Endothelial cell (in vitro differentiated cells): ENCODE measurements at regions not wholly inside any gene's neighbourhood (a gene's known extent, or its start where the extent isn't known, plus 50 kb on each side); places are given as distances from the start of the nearest gene placed in this dataset.

Experiments
- DNase-seq: peaks from one replicate; pipeline ENCODE4 v3.0.0; 2021; ENCODE audit warnings: low spot score
- H3K27ac Mint-ChIP-seq: one replicate; pipeline ENCODE4 v1.8.0; 2021; ENCODE audit warnings: mixed read lengths, inconsistent platforms; ENCODE audit not compliant: unreplicated experiment
- H3K27me3 Mint-ChIP-seq: one replicate; pipeline ENCODE4 v1.8.0; 2021; ENCODE audit warnings: mild to moderate bottlenecking, moderate library complexity, mixed read lengths, inconsistent platforms; ENCODE audit not compliant: unreplicated experiment
- H3K36me3 Mint-ChIP-seq: one replicate; pipeline ENCODE4 v1.8.0; 2021; ENCODE audit warnings: mild to moderate bottlenecking, low read depth, mixed read lengths, inconsistent platforms; ENCODE audit not compliant: unreplicated experiment
- H3K4me1 Mint-ChIP-seq: one replicate; pipeline ENCODE4 v1.8.0; 2021; ENCODE audit warnings: mild to moderate bottlenecking, mixed read lengths, inconsistent platforms; ENCODE audit not compliant: unreplicated experiment
- H3K4me3 Mint-ChIP-seq: one replicate; pipeline ENCODE4 v1.8.0; 2021; ENCODE audit warnings: mild to moderate bottlenecking, mixed read lengths, inconsistent platforms; ENCODE audit not compliant: unreplicated experiment
- H3K9me3 Mint-ChIP-seq: one replicate; pipeline ENCODE4 v1.8.0; 2021; ENCODE audit warnings: mixed read lengths, inconsistent platforms; ENCODE audit not compliant: unreplicated experiment
- TF ChIP-seq, protein P1 (sequence below): fragments of 200-600 bp; sonication (generic); IDR thresholded peaks from one replicate; pipeline ENCODE4 v1.5.0; 2021; ENCODE audit warnings: antibody characterized with exemption; ENCODE audit not compliant: unreplicated experiment

DNA sequence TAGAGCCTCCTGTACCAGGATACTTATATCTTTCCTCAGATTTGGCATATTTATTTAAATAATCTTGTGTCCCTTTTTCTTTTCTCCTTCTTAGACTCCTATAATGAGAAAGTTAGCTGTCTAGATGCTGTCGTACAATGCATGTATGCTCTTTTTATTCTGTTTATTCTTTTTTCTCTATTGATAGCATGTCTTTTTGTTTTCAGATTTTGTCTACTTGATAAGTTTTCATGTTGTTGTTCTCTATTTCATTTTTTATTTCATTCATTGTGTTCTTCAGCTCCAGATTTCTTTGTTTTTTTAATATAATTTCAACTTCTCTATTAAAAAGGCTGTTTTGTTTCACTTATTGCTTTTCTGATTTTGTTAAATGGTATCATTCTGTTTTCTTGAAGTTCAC, 674.3 kb upstream of the POU3F3 start:
- Mint-ChIP-seq H3K9me3 (no peaks in the 10 kb centered on the region), H3K4me1 (no peaks in the 10 kb centered on the region), H3K36me3 (no peaks in the 10 kb centered on the region), H3K27me3 (no peaks in the 10 kb centered on the region), H3K4me3 (no peak overlapping the region), H3K27ac (no peak overlapping the region)
- DNase-seq = no peak
- TF ChIP-seq, protein P1, sequence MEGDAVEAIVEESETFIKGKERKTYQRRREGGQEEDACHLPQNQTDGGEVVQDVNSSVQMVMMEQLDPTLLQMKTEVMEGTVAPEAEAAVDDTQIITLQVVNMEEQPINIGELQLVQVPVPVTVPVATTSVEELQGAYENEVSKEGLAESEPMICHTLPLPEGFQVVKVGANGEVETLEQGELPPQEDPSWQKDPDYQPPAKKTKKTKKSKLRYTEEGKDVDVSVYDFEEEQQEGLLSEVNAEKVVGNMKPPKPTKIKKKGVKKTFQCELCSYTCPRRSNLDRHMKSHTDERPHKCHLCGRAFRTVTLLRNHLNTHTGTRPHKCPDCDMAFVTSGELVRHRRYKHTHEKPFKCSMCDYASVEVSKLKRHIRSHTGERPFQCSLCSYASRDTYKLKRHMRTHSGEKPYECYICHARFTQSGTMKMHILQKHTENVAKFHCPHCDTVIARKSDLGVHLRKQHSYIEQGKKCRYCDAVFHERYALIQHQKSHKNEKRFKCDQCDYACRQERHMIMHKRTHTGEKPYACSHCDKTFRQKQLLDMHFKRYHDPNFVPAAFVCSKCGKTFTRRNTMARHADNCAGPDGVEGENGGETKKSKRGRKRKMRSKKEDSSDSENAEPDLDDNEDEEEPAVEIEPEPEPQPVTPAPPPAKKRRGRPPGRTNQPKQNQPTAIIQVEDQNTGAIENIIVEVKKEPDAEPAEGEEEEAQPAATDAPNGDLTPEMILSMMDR = no peak

DNA sequence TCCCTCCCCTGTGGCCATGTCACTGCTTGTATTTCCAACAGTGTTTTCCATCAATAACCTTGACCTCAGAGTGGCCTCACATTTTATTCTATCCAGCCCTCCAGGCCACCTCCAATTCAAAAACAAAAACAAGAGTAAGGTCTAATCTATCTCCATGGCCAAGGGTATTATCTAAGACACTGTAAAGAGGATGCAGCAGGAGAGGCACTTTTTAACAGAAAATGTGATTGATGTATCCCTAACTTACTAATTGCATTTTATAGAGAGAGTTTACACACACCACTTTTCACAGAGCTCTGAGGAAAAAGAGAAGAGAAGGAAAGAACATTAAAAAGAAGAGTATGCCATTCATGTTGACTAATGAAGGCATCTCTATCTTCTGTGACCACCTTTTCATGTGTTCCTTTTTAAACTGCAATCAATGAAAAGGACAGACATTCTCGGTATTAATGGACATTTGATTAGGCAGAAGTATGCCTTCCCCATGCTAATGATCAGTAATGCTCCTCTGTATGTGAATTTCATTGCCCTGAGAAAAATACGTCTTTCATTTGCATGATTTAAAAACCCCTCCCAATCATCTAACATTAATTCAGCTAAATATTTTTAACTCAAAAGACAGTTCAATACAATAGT, 653.3 kb upstream of the POU3F3 start:
- Mint-ChIP-seq H3K4me3 (no peak overlapping the region), H3K27me3 (no peaks in the 10 kb centered on the region), H3K4me1 (no peaks in the 10 kb centered on the region), H3K27ac (no peak overlapping the region), H3K9me3 (no peaks in the 10 kb centered on the region), H3K36me3 (no peaks in the 10 kb centered on the region)
- TF ChIP-seq, protein P1 = no peak
- no peak for DNase-seq

DNA sequence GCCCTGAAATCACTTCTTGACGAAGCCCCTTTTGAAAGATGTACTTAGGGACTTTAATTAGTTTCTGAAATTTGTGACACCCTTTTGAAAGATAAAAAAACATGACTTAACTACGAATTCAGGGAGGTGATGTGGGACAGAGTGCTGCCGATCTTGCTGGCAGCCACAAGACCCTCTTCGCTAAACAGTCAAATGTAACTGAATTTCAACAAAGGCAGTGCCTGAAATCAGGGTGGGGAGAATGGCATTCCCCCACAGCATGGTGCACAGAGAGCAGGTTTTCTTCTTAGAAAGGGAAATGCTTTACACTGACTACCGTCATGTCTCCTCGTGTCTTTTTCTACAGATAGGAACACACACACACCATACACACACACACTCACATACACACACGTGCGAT, 640.2 kb upstream of the POU3F3 start:
- no peak for DNase-seq
- no peak overlapping the region for H3K4me3 Mint-ChIP-seq
- no peaks in the 10 kb centered on the region for H3K9me3 Mint-ChIP-seq
- H3K27ac Mint-ChIP-seq = no peak overlapping the region
- H3K4me1 Mint-ChIP-seq = peaks cover 2% of the 10 kb centered on the region
- TF ChIP-seq, protein P1 = no peak
- no peaks in the 10 kb centered on the region for H3K27me3 Mint-ChIP-seq
- no peaks in the 10 kb centered on the region for H3K36me3 Mint-ChIP-seq

DNA sequence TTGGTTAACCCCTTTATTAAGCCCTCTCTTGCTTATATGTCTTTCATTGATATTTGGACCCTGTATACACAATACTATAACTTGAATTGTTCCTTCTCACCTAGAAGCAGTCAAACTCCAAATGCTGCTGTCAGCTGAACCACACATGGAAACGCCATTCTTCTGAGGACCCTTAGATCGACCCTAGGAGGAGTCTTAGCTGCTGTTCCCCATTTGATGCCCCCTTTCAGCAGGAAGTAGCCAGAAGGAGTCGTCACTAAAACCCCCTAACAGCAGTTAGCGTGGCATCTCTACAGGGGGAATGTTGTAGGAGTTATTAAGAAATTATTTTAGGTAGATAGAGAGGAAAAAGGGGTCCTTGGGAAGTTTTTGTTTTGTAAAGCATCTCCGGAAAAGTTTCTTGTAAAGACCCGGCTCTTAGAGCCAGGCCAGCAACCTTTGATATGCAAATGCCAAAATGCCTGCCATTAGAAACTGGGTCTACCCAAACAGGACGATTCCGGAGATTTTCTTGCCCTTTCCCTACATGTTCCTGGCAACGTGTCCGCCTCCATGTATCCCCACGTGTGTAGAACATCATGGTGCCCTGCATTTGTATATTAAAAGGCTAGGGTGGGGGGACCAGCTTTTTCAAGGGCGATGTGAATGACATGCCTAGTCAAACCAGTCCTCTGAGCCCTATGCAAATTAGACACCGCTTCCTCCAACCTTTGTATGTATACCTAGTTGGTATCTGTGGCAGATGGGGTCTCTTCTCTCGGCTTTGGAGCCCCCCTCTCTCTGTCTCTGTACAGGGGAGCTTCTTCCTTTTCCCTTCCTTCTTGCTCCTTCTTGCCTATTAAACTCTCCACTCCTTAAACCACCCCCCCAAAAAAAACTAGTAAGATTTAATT, 638.4 kb upstream of the POU3F3 start:
- no peaks in the 10 kb centered on the region for H3K36me3 Mint-ChIP-seq
- TF ChIP-seq, protein P1 = no peak
- H3K27me3 Mint-ChIP-seq = no peaks in the 10 kb centered on the region
- no peak for DNase-seq
- H3K9me3 Mint-ChIP-seq = no peaks in the 10 kb centered on the region
- H3K4me1 Mint-ChIP-seq = peaks cover 2% of the 10 kb centered on the region
- H3K27ac Mint-ChIP-seq = no peak overlapping the region
- no peak overlapping the region for H3K4me3 Mint-ChIP-seq

DNA sequence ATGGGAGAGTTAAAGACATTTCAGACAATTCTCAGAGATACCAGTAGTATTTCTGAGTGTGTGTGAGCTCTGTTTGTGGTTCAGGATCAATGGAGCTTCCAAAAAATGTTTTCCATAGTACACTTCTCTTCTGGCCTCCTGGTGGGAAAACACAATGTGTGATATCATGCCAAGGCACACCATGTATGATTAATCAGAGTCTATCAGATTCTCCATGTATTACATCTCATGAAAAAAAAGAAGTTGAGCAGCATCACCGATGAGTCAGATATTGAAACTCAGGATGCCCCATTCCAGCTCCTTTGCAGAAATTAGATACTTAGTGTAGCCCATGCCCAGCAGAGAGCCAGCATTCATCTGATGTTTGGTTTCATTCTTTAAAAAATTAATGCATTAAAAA, 620.3 kb upstream of the POU3F3 start:
- Mint-ChIP-seq H3K27ac (no peak overlapping the region), H3K4me3 (no peak overlapping the region), H3K27me3 (peaks cover 4% of the 10 kb centered on the region), H3K36me3 (no peaks in the 10 kb centered on the region), H3K9me3 (no peaks in the 10 kb centered on the region), H3K4me1 (no peaks in the 10 kb centered on the region)
- no peak for DNase-seq
- TF ChIP-seq, protein P1 = no peak
